Suprapubic skin (tissue), 4 donors: ENCODE measurements at regions not wholly inside any gene's neighbourhood (a gene's known extent, or its start where the extent isn't known, plus 50 kb on each side); places are given as distances from the start of the nearest gene placed in this dataset.

Experiments used
- CTCF ChIP-seq, 2 donors: fragments of 200-600 bp in 1 of 2; fragments of 450-650 bp in 1 of 2; sonication (generic) in 1 of 2; IDR thresholded peaks; one replicate each; pipeline ENCODE4 v1.5.1; 2016 to 2019; ENCODE audit warnings: antibody characterized with exemption in 2 of 2, mild to moderate bottlenecking in 1 of 2, moderate library complexity in 1 of 2
- EP300 ChIP-seq: sonication (generic); formaldehyde crosslinking; IDR thresholded peaks from one replicate; pipeline ENCODE4 v1.6.1; 2017; ENCODE audit warnings: antibody characterized with exemption
- POLR2A ChIP-seq, 2 donors: fragments of 450-650 bp; IDR thresholded peaks; one replicate each; pipeline ENCODE4 v1.6.1; 2017; ENCODE audit warnings: antibody characterized with exemption in 2 of 2, mild to moderate bottlenecking in 2 of 2, moderate library complexity in 2 of 2
- POLR2AphosphoS5 ChIP-seq, 3 donors: sonication (generic); formaldehyde crosslinking; IDR thresholded peaks; one replicate each; pipeline ENCODE4 v1.6.1; 2017; ENCODE audit warnings: antibody characterized with exemption in 3 of 3

GRCh38 chr1:5500541-5500940 is 491.7 kb downstream of the NPHP4 start:
- no peak for TF ChIP-seq CTCF (IDR thresholded peaks at IDR 0.05)
- TF ChIP-seq EP300: no peak
- TF ChIP-seq POLR2AphosphoS5 (IDR thresholded peaks at IDR 0.05): no peak
- TF ChIP-seq POLR2A (IDR thresholded peaks at IDR 0.05): no peak
